DMS 273 (cell line): ENCODE measurements at regions not wholly inside any gene's neighbourhood (a gene's known extent, or its start where the extent isn't known, plus 50 kb on each side); places are given as distances from the start of the nearest gene placed in this dataset.

Experiments
- DNase-seq: peaks from one replicate; lab custom pipeline; 2025; ENCODE audit not compliant: unreplicated experiment; lab: John Stamatoyannopoulos, UW

DNA sequence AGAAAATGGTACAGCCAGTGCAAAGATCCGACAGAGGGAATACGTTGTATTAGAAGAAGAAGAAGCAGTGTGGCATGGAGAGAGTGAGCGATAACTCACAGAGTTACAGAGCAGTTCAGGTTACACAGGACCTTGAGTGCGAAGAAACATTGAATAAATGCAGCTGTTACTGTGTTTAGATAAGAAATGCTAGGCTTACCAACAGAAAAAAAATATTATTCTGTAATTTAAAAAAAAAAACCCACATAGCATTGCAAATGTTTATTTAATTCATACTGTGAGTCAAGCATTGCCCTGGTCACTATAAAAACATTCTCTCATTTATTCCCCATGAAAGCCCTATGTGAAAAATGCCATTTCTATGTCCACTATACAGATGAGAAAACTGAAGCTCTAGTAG, 373.4 kb upstream of the EPHA7 start:
- DNase-seq = no peak

DNA sequence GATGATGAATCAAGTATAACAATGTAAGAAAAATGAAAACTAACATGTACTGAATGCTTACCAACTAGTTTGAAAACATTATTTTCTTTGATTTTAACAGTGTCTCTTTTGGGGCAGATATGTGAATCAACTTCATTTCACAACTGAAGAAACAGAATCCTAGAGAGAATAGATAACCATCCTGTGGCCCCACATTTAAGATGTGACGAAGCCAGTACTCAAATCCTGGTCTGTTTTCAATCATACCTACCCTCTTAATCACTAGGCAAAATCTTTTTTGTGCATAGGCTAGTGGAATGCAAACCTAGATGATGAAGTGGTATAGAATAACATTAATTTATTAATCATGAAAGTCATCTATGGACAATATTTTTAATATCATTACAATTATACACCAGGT, 371.6 kb upstream of the EPHA7 start:
- no peak for DNase-seq

DNA sequence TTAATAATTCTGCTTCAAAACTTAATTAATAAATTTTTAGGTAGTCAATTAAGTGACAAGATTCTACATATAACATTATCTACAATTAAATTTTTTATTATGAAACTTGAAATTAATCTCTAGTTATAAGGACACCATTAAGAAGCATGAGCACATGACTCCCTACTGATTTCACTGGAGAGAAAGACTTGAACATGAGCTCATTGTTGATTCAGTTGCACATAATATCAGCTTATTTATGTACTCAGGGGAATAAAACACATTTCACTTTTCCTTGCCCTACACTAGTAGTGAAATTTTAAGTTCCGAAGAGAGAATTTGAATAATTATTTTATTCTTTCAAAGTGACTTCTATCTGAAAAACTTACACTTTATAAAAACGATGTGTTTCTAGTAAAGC, 370.2 kb upstream of the EPHA7 start:
- DNase-seq = no peak

DNA sequence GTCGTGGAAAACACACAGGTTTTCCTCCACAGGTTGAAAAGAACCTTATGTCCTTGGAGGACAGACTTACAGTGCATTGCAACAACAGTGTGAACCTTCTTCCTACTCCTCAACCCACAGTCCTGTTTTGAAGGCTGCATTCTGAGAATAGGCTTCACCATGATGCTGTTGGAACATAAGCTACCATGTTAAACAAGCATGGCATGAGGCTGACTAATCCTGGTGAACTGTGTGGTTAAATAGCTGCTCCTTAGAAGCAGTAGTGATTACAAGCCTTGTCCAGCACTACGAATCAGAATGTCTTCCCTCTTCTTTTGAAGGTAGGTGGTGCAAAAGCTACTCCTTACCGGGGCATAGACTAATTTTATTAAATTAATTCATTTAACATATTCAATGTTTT, 368.5 kb upstream of the EPHA7 start:
- DNase-seq = no peak

DNA sequence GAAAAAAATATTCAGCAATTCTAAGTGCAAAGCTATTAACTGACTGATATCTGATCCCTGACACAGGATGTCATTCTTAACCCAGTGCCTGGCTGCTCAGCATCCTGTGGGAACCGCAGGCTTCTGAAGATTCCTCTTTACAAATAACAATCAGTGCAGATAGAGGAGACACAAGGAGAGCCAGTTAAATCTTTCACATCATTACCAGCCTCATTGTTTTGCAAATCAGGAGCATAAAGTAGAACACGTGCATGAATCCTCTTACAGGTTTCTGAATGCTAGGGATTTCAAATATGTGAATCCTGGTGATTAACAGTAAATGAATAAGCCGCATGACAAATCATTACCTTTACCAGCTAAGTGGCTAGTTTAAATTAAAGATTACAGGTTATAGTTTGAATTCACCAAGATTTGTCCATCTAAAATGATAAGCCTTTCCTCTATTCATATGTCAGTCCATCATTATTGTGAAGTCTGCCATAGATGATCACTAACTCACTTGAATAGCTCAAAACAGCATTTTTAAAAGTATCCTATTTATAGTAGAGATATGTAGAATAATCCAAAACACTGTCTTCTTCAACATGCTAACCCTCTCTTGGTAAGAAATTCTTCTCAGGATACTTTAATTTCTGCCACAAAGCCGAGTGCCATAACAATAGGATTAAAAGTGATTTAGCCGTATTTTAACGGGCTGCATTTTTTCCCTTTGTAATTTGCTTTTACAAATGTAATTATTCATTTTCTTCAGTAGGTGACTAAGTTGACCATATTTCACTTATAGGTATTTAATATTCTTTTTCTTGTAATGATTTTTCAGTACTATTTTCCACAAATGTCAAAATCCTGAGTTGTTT, 367.3 kb upstream of the EPHA7 start:
- no peak for DNase-seq

DNA sequence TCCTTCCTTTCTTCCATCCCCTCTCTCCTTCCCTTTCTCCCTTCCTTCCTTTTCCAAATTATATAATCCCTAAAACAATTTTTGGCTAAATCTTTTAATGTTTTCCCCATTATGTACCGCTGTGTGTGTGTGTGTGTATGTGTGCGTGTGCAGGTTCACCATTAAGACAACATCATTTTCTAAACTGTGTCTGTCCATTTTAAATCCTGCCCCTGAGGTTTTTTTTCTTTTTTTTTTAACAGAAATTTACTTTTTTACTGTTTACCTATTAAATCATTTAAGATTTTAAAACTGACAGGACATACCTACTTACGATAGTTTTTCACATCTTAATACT, 366.3 kb upstream of the EPHA7 start:
- no peak for DNase-seq

DNA sequence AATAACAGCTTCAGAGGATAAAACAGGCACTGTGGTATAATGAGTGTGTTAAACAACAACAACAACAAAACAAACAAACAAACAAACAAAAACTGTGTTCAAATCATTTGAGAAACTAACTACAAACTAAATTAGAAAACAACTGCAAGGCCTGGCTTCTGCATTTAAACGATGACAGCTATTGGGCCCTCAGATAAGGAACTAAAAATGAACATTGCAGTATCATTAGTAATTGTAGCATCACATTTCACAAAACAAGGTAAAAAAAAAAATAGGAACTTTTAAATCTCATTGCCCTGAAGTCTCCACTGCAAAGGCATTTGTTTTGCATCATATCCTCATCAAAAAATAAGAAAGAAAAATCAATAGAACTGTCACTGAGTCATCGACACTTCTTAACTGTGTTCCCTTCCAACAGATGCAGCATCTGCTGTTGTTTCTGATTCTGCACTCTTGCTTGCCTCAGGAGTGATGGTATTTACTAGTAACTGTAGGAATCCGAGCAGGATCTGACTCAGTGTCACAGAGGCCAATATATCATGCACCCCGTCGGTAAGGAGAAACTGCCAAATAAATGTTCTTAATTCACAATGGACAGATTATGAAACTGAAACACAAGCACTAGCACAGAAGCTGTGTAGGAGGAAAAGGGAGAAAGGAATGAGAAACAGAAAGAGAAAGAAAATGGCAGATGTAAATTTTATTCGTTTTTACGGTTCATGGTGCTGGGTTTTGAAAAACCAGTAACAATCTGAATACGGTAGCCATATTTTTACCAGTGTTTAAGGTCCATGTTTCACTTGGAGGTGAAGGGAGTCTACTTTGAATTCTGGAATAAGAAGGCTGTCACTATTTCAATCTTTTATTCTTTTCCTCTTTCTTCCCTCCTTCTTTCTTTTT, 365.7 kb upstream of the EPHA7 start:
- no peak for DNase-seq

DNA sequence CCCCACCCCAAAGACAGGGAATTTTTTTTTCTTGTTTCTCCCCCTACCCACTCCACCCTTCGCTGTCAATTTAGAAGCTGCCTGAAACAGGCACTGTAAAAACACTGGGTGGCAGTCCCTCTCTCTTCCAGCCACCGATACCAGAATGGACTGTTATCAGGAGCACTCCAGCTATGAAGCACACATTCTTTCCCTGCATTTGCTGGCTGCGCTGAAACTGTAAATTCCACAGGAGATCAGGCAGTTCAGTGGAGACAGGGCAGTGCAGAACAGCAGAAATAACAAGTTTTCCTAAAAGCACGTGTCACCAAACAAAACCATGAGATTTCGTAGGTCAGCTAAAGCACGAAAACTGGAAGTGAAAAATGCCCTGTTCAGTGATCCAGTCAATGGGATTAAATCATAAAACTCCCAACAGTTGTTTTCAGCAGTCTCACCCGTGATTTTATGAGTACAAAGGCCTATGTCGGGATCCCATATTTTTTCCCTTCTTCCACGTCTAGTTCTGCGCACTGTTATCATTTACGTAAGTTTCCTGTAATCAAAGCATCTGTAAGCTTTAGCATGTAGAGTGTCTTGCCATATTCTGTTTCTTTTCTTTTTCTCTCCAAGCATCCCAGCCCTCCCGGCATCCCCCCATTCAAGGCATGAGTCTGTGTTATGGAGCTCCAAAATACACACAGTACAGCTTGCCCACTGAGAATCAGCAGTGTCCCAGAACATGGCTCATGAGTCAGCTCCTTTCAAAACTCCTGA, 359.9 kb upstream of the EPHA7 start:
- DNase-seq = no peak

DNA sequence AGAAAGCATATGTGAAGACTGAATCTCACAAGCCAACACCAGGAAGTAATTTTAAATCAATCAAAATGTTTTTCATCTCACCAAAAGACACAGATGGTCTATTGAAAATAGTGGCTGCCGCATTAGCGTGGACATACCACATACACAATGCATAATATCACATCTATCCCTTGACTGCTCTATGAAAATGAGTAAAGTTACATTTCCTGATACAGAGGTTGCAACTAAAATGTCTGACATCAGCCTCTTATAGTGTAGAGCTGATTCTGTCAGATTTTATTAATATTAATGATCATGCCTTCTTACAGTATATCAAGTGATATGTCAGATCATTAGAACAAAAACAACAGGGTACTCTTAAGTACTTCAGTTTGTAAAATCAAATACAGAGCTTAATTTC, 339.8 kb upstream of the EPHA7 start:
- no peak for DNase-seq

DNA sequence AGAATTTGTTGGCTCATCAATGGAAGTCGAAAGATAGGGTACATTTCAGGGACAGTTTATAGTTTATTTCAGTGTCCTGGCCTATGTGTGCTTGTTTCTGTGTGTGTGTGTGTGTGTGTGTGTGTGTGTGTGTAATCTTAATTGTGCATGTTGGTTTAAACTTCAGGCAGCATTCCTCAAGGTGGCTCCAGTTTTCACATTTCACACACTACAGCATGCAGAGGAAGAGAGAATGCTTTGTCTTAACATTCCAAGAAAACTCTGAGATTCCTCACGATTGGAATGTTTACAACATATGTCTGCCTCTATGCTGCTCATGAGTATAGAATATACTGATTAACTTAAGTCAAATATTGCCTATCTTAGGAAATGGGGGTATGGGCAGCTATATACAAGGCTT, 332.6 kb upstream of the EPHA7 start:
- no peak for DNase-seq

DNA sequence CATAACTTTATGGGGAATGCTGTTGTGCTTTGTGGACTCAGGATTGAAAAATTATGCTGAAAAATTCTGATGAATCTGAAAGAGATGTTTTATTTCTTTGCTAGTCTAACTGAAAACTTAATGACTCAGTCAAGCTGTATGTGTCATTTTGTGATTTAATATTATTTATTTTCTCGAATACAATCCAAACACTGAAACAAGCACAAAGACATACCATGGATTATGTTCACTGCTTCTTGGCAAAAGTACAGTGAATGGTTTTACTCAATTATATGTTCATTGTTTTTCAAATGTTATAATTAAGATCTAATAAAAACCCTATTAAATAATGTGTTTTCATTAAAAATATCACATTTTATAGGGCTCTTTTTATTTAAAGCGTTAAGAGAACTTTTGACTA, 330.6 kb upstream of the EPHA7 start:
- DNase-seq = no peak

DNA sequence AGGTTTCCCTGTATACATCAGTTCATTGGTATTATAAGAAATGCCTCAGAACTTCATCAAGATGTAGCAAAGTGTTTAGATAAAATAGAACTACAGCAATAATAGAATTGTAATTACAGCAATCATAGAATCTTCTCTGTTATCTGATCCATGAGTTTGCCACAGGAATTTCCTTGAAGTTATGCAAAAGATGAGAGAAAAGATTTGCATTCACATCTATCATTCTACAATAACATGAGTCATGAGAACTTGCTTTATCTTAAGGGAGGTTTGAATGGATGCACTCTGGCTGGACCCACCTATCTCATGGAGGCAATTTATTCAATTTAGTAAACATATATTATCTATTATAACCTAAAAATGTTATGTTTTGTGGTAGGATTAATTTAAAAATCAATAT, 329.8 kb upstream of the EPHA7 start:
- no peak for DNase-seq

DNA sequence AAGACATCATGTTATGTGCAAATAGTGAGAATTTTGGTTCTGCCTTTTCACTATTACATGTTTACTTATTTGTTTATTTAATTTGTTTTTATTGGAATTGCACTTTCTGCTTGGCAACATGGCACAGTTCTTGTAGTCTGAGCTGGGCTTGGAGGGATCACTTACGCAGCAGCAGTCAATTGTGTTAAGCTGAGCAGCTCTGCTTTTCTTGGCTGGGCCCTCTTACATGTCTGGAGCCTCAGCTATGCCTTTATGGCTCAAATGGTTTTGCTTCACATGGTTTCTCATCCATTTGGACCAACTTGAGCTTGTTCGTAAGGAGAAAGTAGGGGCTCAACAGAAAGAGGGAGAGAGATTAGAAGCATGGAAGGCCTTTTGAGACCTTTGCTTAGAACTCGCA, 327.5 kb upstream of the EPHA7 start:
- no peak for DNase-seq

DNA sequence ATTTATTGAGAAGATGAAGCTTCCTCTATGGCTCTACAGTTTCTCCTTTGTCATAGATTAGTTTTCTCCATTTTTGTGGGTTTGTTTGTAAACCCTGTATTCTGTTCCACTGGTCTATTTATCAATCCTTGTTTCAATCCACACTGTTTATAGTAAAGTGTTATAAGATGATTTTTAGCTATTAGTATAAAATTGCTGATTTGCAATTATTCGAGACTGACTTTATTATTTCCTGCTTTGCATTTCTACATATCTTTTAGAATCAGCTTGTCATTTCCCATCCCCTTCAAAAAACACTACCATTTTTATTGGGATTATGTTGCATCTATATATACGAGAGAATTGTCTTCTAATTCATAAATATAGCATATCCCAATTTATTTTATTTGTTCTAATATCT, 325.9 kb upstream of the EPHA7 start:
- no peak for DNase-seq

DNA sequence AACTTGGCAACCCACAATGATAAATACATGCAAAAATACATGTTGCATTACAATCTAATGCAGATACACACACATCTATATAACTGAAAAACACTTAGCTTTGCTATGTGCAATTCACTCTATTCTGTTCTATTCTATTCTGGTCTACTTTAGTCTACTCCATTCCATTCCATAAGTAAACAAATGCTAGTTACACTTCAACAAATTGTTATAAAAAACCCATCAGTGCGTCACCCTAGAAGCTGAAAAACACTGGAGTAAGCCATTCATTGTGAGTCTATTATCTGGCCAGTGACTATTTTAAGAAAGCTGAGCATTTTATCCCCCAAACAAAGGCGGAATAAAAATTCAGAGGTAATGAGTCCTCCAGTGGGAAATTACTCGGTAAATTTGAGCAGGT, 315.7 kb upstream of the EPHA7 start:
- DNase-seq = no peak

DNA sequence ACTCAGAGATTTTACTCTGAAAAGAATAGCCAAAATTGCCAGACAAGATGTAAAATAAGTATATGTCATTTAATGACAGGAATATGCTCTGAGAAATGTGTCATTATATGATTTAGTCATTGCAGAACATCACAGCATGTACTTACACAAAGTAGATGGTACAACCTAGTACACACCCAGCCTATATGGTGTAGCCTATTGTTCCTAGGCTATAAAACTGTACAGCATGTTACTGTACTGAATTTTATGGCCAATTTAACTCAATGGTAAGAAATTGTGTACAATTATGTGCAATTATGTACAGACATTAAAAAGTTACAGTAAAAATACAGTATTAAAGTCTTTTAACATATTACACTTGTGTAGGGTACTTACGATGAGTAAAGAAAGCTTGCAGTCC, 311.9 kb upstream of the EPHA7 start:
- DNase-seq = no peak

DNA sequence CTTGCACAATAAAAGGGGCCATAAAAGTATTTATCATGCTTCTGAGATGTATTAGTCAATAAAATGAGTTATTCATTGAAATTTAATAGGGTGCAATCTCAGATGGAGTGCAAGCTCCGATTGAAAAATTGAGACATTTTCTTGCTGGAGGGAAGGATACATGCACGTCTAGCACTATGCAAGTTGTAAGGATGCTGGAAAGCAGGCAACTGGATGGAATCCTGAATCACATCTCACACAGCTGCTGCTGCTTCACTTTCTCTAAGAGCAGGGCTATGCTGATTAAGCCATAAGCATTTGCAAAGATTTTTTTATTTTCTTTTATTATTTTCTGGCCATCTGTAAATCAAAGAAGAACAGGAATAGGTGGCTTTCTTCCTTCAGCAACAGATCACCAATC, 308.8 kb upstream of the EPHA7 start:
- DNase-seq = no peak

DNA sequence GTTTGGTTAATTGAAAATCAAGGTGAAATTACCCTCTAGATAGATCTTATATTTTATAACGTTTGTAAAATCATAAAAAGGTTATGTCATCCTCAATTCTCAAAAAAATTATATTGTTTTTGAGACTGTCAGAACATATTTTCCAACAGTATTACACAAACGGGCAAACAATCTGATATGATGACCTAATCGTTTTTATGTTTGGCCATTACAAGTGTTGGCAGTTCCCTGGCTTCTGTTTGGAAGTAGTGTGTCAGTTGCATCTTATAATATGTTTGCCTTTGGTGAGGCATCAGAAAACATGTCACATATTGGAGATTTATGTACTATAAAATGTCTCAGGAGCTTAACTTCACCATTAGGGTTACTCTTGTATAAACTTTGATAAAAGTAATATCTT, 308.1 kb upstream of the EPHA7 start:
- no peak for DNase-seq

DNA sequence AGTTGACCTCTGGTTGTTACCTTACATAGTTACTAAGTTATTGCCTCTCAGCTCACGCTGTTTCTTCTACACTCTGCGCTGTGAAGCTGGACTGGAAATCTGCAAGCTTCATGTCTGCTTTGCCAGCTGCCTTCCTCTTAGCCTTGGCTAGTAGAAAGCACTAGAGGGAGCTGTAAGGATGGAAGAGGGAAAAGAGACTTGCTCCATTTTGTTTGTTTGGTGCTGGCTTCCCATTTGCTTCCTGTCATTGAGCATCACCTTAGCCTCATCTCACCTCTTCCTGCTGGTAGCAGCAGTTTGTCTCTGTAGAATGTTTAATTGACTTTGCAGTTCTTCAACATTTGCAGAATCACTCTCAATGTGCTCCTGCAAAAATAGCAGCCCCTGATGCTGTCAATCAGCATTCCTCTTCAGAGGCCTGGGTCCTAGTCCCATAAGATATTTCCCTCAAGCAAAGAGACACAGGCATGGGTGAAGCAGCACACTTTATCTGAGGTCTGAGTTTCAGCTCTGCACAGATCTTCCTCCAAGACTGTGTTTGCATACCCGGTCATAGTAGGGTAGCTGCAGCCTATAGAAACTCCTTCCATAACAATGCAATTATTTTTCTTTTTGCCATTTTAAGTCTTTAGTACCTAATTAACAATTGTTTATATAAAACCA, 302.2 kb upstream of the EPHA7 start:
- peak; percentile 23 for DNase-seq

DNA sequence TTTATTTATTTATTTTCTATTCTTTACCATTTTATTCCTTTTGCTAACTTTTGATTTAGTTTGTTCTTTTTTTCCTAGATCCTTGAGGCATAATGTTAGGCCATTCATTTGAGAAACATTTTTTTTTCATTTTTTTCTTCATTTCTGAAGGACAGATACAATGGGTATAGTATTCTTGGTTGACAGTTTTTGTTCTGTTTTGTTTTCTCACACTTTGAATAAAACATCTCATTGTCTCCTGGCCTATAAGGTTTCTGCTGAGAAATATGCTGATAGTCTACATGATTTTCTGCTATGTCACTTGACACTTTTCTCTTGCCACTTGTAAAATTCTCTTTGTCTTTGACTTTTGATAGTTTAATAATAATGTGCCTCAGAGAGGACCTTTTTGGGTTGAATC, 294.6 kb upstream of the EPHA7 start:
- no peak for DNase-seq

DNA sequence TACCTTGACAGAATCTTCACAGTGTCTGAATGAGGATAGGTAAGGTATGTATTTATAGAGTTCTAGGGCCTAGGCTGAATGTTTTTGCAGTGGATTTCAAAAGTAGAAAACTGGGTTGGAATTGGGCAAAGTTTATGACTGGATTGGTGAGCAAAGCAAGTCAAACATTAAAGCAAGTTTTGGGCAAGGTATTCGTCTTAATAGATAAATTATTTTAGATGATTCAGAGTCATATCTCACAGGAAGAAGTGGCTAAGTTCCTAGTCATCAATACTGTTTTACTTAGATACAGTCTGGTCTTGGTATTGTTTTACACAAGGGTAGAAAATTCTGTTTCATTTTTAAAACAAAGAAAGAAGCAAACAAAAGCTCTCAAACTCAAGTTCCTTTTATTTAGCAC, 284.1 kb upstream of the EPHA7 start:
- no peak for DNase-seq
